Hepatocyte (in vitro differentiated cells): ENCODE measurements at regions not wholly inside any gene's neighbourhood (a gene's known extent, or its start where the extent isn't known, plus 50 kb on each side); places are given as distances from the start of the nearest gene placed in this dataset.

Experiments used
- DNase-seq: peaks from one replicate; pipeline ENCODE4 v3.0.0-alpha.2; 2016; ENCODE audit warnings: low spot score
- H2AFZ ChIP-seq: fragments of 200-600 bp; sonication (generic); 2 replicates; pipeline ENCODE4 v1.6.0; 2016; ENCODE audit warnings: antibody characterized with exemption, mild to moderate bottlenecking
- H3K27ac ChIP-seq: fragments of 200-600 bp; sonication (generic); 2 replicates; pipeline ENCODE4 v1.5.1; 2016; ENCODE audit warnings: mild to moderate bottlenecking
- H3K27me3 ChIP-seq: fragments of 200-600 bp; sonication (generic); 2 replicates; pipeline ENCODE4 v1.6.1; 2016
- H3K36me3 ChIP-seq: fragments of 200-600 bp; sonication (generic); replicated peaks from 2 replicates; pipeline ENCODE4 v1.5.1; 2016; ENCODE audit warnings: low read depth; ENCODE audit not compliant: insufficient read depth
- H3K4me1 ChIP-seq: fragments of 200-600 bp; sonication (generic); 2 replicates; pipeline ENCODE4 v1.5.1; 2016; ENCODE audit warnings: mild to moderate bottlenecking, moderate library complexity; ENCODE audit not compliant: insufficient read depth
- H3K4me2 ChIP-seq: fragments of 200-600 bp; sonication (generic); 2 replicates; pipeline ENCODE4 v1.6.0; 2016
- H3K4me3 ChIP-seq: fragments of 200-600 bp; sonication (generic); 2 replicates; pipeline ENCODE4 v1.5.1; 2016; ENCODE audit warnings: mild to moderate bottlenecking
- H3K79me2 ChIP-seq: fragments of 200-600 bp; sonication (generic); 2 replicates; pipeline ENCODE4 v1.6.0; 2017; ENCODE audit warnings: mild to moderate bottlenecking
- H3K9me2 ChIP-seq: fragments of 200-600 bp; sonication (generic); replicated peaks from 2 replicates; pipeline ENCODE4 v1.6.0; 2017; ENCODE audit warnings: mild to moderate bottlenecking; ENCODE audit not compliant: insufficient read depth
- H3K9me3 ChIP-seq: fragments of 200-600 bp; sonication (generic); 2 replicates; pipeline ENCODE4 v1.5.1; 2016; ENCODE audit warnings: low read depth, mild to moderate bottlenecking
- H4K20me1 ChIP-seq: fragments of 200-600 bp; sonication (generic); 2 replicates; pipeline ENCODE4 v1.6.0; 2016; ENCODE audit warnings: mild to moderate bottlenecking; ENCODE audit not compliant: insufficient read depth, poor library complexity, severe bottlenecking
- EZH2 ChIP-seq: fragments of 200-600 bp; sonication (generic); IDR thresholded peaks from 2 replicates; pipeline ENCODE4 v1.6.1; 2016; ENCODE audit warnings: antibody characterized with exemption, mild to moderate bottlenecking, borderline replicate concordance
- EZH2phosphoT487 ChIP-seq: fragments of 200-600 bp; sonication (generic); IDR thresholded peaks from one replicate; pipeline ENCODE4 v1.6.1; 2018; ENCODE audit warnings: antibody characterized with exemption, mild to moderate bottlenecking, low read depth, moderate library complexity; ENCODE audit not compliant: unreplicated experiment, severe bottlenecking
- WGBS: methylation state at CpG from one replicate; pipeline ENCODE4 v1.1.6; 2016; ENCODE audit warnings: low lambda C conversion rate; ENCODE audit errors: missing lambda C conversion rate; 5-methylcytosine and 5-hydroxymethylcytosine counted together
- TF ChIP-seq, protein P1 (sequence below): fragments of 200-600 bp; sonication (generic); IDR thresholded peaks from 2 replicates; pipeline ENCODE4 v1.5.1; 2016; ENCODE audit warnings: antibody characterized with exemption, mild to moderate bottlenecking; ENCODE audit not compliant: poor library complexity

- no peak overlapping the region for H3K4me2 ChIP-seq
- no peak overlapping the region for H3K4me3 ChIP-seq
- no peak for DNase-seq
- H3K9me2 ChIP-seq = no peaks in the 10 kb centered on the region
- no peaks in the 10 kb centered on the region for H4K20me1 ChIP-seq
- no peak overlapping the region for H3K27ac ChIP-seq
- WGBS = 89% methylated on average over 4 of the region's 4 CpGs
- H3K36me3 ChIP-seq = no peaks in the 10 kb centered on the region
- TF ChIP-seq EZH2 (no peak), EZH2phosphoT487 (no peak)
- TF ChIP-seq, protein P1, sequence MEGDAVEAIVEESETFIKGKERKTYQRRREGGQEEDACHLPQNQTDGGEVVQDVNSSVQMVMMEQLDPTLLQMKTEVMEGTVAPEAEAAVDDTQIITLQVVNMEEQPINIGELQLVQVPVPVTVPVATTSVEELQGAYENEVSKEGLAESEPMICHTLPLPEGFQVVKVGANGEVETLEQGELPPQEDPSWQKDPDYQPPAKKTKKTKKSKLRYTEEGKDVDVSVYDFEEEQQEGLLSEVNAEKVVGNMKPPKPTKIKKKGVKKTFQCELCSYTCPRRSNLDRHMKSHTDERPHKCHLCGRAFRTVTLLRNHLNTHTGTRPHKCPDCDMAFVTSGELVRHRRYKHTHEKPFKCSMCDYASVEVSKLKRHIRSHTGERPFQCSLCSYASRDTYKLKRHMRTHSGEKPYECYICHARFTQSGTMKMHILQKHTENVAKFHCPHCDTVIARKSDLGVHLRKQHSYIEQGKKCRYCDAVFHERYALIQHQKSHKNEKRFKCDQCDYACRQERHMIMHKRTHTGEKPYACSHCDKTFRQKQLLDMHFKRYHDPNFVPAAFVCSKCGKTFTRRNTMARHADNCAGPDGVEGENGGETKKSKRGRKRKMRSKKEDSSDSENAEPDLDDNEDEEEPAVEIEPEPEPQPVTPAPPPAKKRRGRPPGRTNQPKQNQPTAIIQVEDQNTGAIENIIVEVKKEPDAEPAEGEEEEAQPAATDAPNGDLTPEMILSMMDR = no peak
- H2AFZ ChIP-seq = no peak overlapping the region
- H3K27me3 ChIP-seq = no peaks in the 10 kb centered on the region
- H3K4me1 ChIP-seq = peaks cover 17% of the 10 kb centered on the region
- no peaks in the 10 kb centered on the region for H3K9me3 ChIP-seq
- no peaks in the 10 kb centered on the region for H3K79me2 ChIP-seq
Observed at GRCh38 chr4:78660559-78660958, 109.0 kb downstream of the ANXA3 start.

DNA sequence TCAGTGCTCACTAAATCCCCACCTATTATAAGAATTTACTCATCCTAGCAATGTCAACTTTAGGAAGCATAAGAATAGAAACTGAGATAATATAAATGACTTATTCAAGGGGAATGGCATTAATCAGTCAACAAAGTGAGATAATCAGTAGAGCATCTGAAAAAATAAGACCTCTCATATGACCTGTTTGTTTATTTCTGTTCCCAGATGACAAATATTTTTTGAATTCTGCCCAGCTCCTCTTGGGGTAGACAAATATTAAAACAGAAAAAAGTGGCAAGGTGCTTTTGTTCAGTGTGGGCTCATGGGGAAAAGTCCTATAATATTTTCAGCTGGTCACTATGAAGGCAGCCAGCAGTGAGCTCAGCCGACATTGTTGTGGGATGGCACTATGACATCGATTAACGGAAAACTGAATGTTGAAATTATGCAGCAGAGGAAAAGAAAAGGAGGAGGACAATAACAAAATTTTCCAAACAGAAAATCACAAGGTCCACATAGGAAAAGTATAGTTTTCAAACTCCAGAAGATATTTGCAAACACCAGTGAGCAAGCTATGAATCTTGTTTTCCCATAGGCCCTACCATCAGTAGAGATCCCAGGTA, 109.6 kb downstream of the ANXA3 start:
- no peaks in the 10 kb centered on the region for H3K9me2 ChIP-seq
- no peaks in the 10 kb centered on the region for H3K9me3 ChIP-seq
- H3K4me2 ChIP-seq = peak overlapping the region; percentile 64
- H3K79me2 ChIP-seq = no peaks in the 10 kb centered on the region
- H3K4me1 ChIP-seq = peaks cover 17% of the 10 kb centered on the region
- peak overlapping the region; percentile 13 for H2AFZ ChIP-seq
- no peaks in the 10 kb centered on the region for H3K36me3 ChIP-seq
- no peak overlapping the region for H3K4me3 ChIP-seq
- H3K27ac ChIP-seq = peak overlapping the region; percentile 88
- H4K20me1 ChIP-seq = no peaks in the 10 kb centered on the region
- DNase-seq = no peak
- 95% methylated on average over 3 of the region's 3 CpGs for WGBS
- no peaks in the 10 kb centered on the region for H3K27me3 ChIP-seq
- TF ChIP-seq EZH2 (no peak), EZH2phosphoT487 (no peak)
- TF ChIP-seq, protein P1 = no peak

GRCh38 chr4:78661921-78662521, 110.5 kb downstream of the ANXA3 start:
- WGBS = 35% methylated on average over 3 of the region's 3 CpGs
- no peaks in the 10 kb centered on the region for H3K9me2 ChIP-seq
- H3K9me3 ChIP-seq = no peaks in the 10 kb centered on the region
- H2AFZ ChIP-seq = peak overlapping the region; percentile 13
- H4K20me1 ChIP-seq = no peaks in the 10 kb centered on the region
- no peaks in the 10 kb centered on the region for H3K79me2 ChIP-seq
- DNase-seq = peak; percentile 45
- H3K36me3 ChIP-seq = no peaks in the 10 kb centered on the region
- no peak overlapping the region for H3K4me3 ChIP-seq
- H3K27ac ChIP-seq = peak overlapping the region; percentile 88
- TF ChIP-seq EZH2 (no peak), EZH2phosphoT487 (no peak)
- TF ChIP-seq, protein P1 = no peak
- H3K27me3 ChIP-seq = no peaks in the 10 kb centered on the region
- peaks cover 17% of the 10 kb centered on the region for H3K4me1 ChIP-seq
- peak overlapping the region; percentile 64 for H3K4me2 ChIP-seq
